ENCODE measurements at regions not wholly inside any gene's neighbourhood (a gene's known extent, or its start where the extent isn't known, plus 50 kb on each side); places are given as distances from the start of the nearest gene placed in this dataset.

GRCh38 chr10:78405231-78405630, 371.6 kb downstream of the RPS24 start:
- Histone ChIP-seq H3K27me3 (ENCODE audit: insufficient read depth, poor library complexity, severe bottlenecking) (no peaks in the 10 kb centered on the region), H3K4me3 (ENCODE audit: severe bottlenecking) (no peak overlapping the region), H3K27ac (ENCODE audit: poor library complexity, severe bottlenecking) (no peak overlapping the region), H3K36me3 (ENCODE audit: low read depth) (no peaks in the 10 kb centered on the region), H3K9me3 (ENCODE audit: severe bottlenecking) (no peaks in the 10 kb centered on the region), H3K4me1 (ENCODE audit: insufficient read depth, poor library complexity, severe bottlenecking) (no peaks in the 10 kb centered on the region)
- no peak for DNase-seq (ENCODE audit: low spot score)
- ATAC-seq (ENCODE audit: low read depth) = no peak
- TF ChIP-seq CTCF (IDR thresholded peaks at IDR 0.05; ENCODE audit: poor library complexity, severe bottlenecking) = no peak

- Histone ChIP-seq H3K9me3 (ENCODE audit: severe bottlenecking) (no peaks in the 10 kb centered on the region), H3K27me3 (ENCODE audit: insufficient read depth, poor library complexity, severe bottlenecking) (no peaks in the 10 kb centered on the region), H3K4me3 (ENCODE audit: severe bottlenecking) (no peak overlapping the region), H3K27ac (ENCODE audit: poor library complexity, severe bottlenecking) (no peak overlapping the region), H3K36me3 (ENCODE audit: low read depth) (no peaks in the 10 kb centered on the region), H3K4me1 (ENCODE audit: insufficient read depth, poor library complexity, severe bottlenecking) (no peaks in the 10 kb centered on the region)
- DNase-seq (ENCODE audit: low spot score) = no peak
- TF ChIP-seq CTCF (IDR thresholded peaks at IDR 0.05; ENCODE audit: poor library complexity, severe bottlenecking) = no peak
- no peak for ATAC-seq (ENCODE audit: low read depth)
Observed at GRCh38 chr10:78405736-78406135, 372.1 kb downstream of the RPS24 start.

- TF ChIP-seq CTCF (IDR thresholded peaks at IDR 0.05; ENCODE audit: poor library complexity, severe bottlenecking) = no peak
- H3K4me1 ChIP-seq (ENCODE audit: insufficient read depth, poor library complexity, severe bottlenecking) = no peaks in the 10 kb centered on the region
- H3K9me3 ChIP-seq (ENCODE audit: severe bottlenecking) = no peaks in the 10 kb centered on the region
- no peak overlapping the region for H3K4me3 ChIP-seq (ENCODE audit: severe bottlenecking)
- ATAC-seq (ENCODE audit: low read depth) = no peak
- no peak for DNase-seq (ENCODE audit: low spot score)
- no peak overlapping the region for H3K27ac ChIP-seq (ENCODE audit: poor library complexity, severe bottlenecking)
- no peaks in the 10 kb centered on the region for H3K36me3 ChIP-seq (ENCODE audit: low read depth)
- no peaks in the 10 kb centered on the region for H3K27me3 ChIP-seq (ENCODE audit: insufficient read depth, poor library complexity, severe bottlenecking)
Observed at GRCh38 chr10:78406648-78407008, 373.0 kb downstream of the RPS24 start.

GRCh38 chr10:78407009-78407711, 373.5 kb downstream of the RPS24 start:
- H3K36me3 ChIP-seq (ENCODE audit: low read depth) = no peaks in the 10 kb centered on the region
- no peaks in the 10 kb centered on the region for H3K9me3 ChIP-seq (ENCODE audit: severe bottlenecking)
- H3K27ac ChIP-seq (ENCODE audit: poor library complexity, severe bottlenecking) = no peak overlapping the region
- H3K27me3 ChIP-seq (ENCODE audit: insufficient read depth, poor library complexity, severe bottlenecking) = no peaks in the 10 kb centered on the region
- H3K4me3 ChIP-seq (ENCODE audit: severe bottlenecking) = peak overlapping the region; percentile 27
- no peaks in the 10 kb centered on the region for H3K4me1 ChIP-seq (ENCODE audit: insufficient read depth, poor library complexity, severe bottlenecking)
- TF ChIP-seq CTCF (IDR thresholded peaks at IDR 0.05; ENCODE audit: poor library complexity, severe bottlenecking) = no peak
- peak; percentile 74 for DNase-seq (ENCODE audit: low spot score)
- ATAC-seq (ENCODE audit: low read depth) = peak; percentile 98

- no peaks in the 10 kb centered on the region for H3K36me3 ChIP-seq (ENCODE audit: low read depth)
- H3K27me3 ChIP-seq (ENCODE audit: insufficient read depth, poor library complexity, severe bottlenecking) = no peaks in the 10 kb centered on the region
- ATAC-seq (ENCODE audit: low read depth) = no peak
Observed at GRCh38 chr10:78407966-78408365, 374.3 kb downstream of the RPS24 start.

More at GRCh38 chr10:78407966-78408365, 374.3 kb downstream of the RPS24 start:
- H3K27ac ChIP-seq (ENCODE audit: poor library complexity, severe bottlenecking) = no peak overlapping the region
- no peak overlapping the region for H3K4me3 ChIP-seq (ENCODE audit: severe bottlenecking)
- no peaks in the 10 kb centered on the region for H3K4me1 ChIP-seq (ENCODE audit: insufficient read depth, poor library complexity, severe bottlenecking)
- no peaks in the 10 kb centered on the region for H3K9me3 ChIP-seq (ENCODE audit: severe bottlenecking)
- TF ChIP-seq CTCF (IDR thresholded peaks at IDR 0.05; ENCODE audit: poor library complexity, severe bottlenecking) = no peak
- no peak for DNase-seq (ENCODE audit: low spot score)
